NCI-H2029 (cell line): ENCODE measurements at regions not wholly inside any gene's neighbourhood (a gene's known extent, or its start where the extent isn't known, plus 50 kb on each side); places are given as distances from the start of the nearest gene placed in this dataset.
"Not testable (repeated sequence)": the region's sequence is repeated elsewhere in the genome, so short reads cannot be mapped to it uniquely, and the experiment has no call there.

Experiments used
- DNase-seq: peaks from one replicate; lab custom pipeline; 2025; lab: John Stamatoyannopoulos, UW

- not testable (repeated sequence) for DNase-seq
Measured at GRCh38 chr3:168779970-168780645, 684.4 kb upstream of the GOLIM4 start.

- DNase-seq: no peak
Measured at GRCh38 chr3:168753724-168754123, 658.0 kb upstream of the GOLIM4 start.

- DNase-seq: no peak
Measured at GRCh38 chr3:168752339-168752738, 656.6 kb upstream of the GOLIM4 start.

GRCh38 chr3:168747697-168748096, 652.0 kb upstream of the GOLIM4 start:
- DNase-seq: no peak

GRCh38 chr3:168738527-168739325, 643.0 kb upstream of the GOLIM4 start:
- no peak for DNase-seq

GRCh38 chr3:168736202-168736601, 640.5 kb upstream of the GOLIM4 start:
- no peak for DNase-seq

GRCh38 chr3:168730073-168730472, 634.3 kb upstream of the GOLIM4 start:
- DNase-seq: no peak

GRCh38 chr3:168722091-168722490, 626.4 kb upstream of the GOLIM4 start:
- no peak for DNase-seq

- DNase-seq: no peak
Measured at GRCh38 chr3:168714609-168715240, 619.0 kb upstream of the GOLIM4 start.

GRCh38 chr3:168709073-168709472, 613.3 kb upstream of the GOLIM4 start:
- peak; percentile 49 for DNase-seq

- DNase-seq: no peak
Measured at GRCh38 chr3:168707900-168708299, 612.2 kb upstream of the GOLIM4 start.

- no peak for DNase-seq
Measured at GRCh38 chr3:168705412-168705811, 609.7 kb upstream of the GOLIM4 start.

- no peak for DNase-seq
Measured at GRCh38 chr3:168696051-168696450, 600.3 kb upstream of the GOLIM4 start.

- no peak for DNase-seq
Measured at GRCh38 chr3:168693870-168694269, 598.1 kb upstream of the GOLIM4 start.

GRCh38 chr3:168688267-168688666, 592.5 kb upstream of the GOLIM4 start:
- no peak for DNase-seq

GRCh38 chr3:168684519-168684918, 588.8 kb upstream of the GOLIM4 start:
- DNase-seq: peak; percentile 0

GRCh38 chr3:168678730-168679129, 583.0 kb upstream of the GOLIM4 start:
- DNase-seq: no peak

GRCh38 chr3:168671091-168671490, 575.4 kb upstream of the GOLIM4 start:
- peak; percentile 78 for DNase-seq

- not testable (repeated sequence) for DNase-seq
Measured at GRCh38 chr3:168660879-168661657, 565.3 kb upstream of the GOLIM4 start.

GRCh38 chr3:168659015-168659414, 563.3 kb upstream of the GOLIM4 start:
- DNase-seq: no peak

- no peak for DNase-seq
Measured at GRCh38 chr3:168655611-168656010, 559.9 kb upstream of the GOLIM4 start.

GRCh38 chr3:168654700-168655099, 559.0 kb upstream of the GOLIM4 start:
- no peak for DNase-seq
